Stomach (tissue), 8 donors: ENCODE measurements at regions not wholly inside any gene's neighbourhood (a gene's known extent, or its start where the extent isn't known, plus 50 kb on each side); places are given as distances from the start of the nearest gene placed in this dataset.

ENCODE experiments used
- DNase-seq, 2 donors: peaks; one replicate each; pipeline versions ENCODE4 v3.0.0 to v3.0.0-alpha.2; 2013 to 2019
- H3K27ac ChIP-seq, 5 donors: fragments of 200-600 bp in 4 of 5; sonication (generic) in 4 of 5; one replicate each; pipeline ENCODE4 v1.5.1; 2013 to 2019; ENCODE audit warnings: mild to moderate bottlenecking in 1 of 5, moderate library complexity in 1 of 5
- H3K27me3 ChIP-seq, 3 donors: fragments of 200-600 bp; sonication (generic); one replicate each; pipeline ENCODE4 v1.5.1; 2017 to 2019; ENCODE audit warnings: mixed run types in 1 of 3
- H3K36me3 ChIP-seq, 4 donors: fragments of 200-600 bp; sonication (generic); 1 replicate in 3 of 4; 2 replicates in 1 of 4; pipeline ENCODE4 v1.5.1; 2016 to 2019
- H3K4me1 ChIP-seq, 4 donors: fragments of 200-600 bp; sonication (generic); one replicate each; pipeline ENCODE4 v1.5.1; 2016 to 2019
- H3K4me3 ChIP-seq, 4 donors: fragments of 200-600 bp; sonication (generic) in 3 of 4; one replicate each; pipeline ENCODE4 v1.5.1; 2016 to 2019; ENCODE audit warnings: mild to moderate bottlenecking in 1 of 4
- H3K9me3 ChIP-seq, 4 donors: fragments of 200-600 bp; sonication (generic); one replicate each; pipeline ENCODE4 v1.5.1; 2016 to 2019
- CTCF ChIP-seq, 7 experiments: fragments of 450-650 bp in 4 of 7; fragments of 200-600 bp in 3 of 7; sonication (generic) in 3 of 7; IDR thresholded peaks; one replicate each; pipeline ENCODE4 v1.5.1; 2016 to 2019; ENCODE audit warnings: antibody characterized with exemption in 7 of 7, control low read depth in 2 of 7, mild to moderate bottlenecking in 1 of 7
- EP300 ChIP-seq: sonication (generic); formaldehyde crosslinking; IDR thresholded peaks from one replicate; pipeline ENCODE4 v1.6.1; 2017; ENCODE audit warnings: antibody characterized with exemption
- POLR2A ChIP-seq, 4 donors: fragments of 450-650 bp; IDR thresholded peaks; one replicate each; pipeline ENCODE4 v1.6.1; 2016; ENCODE audit warnings: antibody characterized with exemption in 4 of 4, control low read depth in 2 of 4, mild to moderate bottlenecking in 1 of 4, moderate library complexity in 1 of 4
- POLR2AphosphoS5 ChIP-seq, 3 donors: sonication (generic); formaldehyde crosslinking; IDR thresholded peaks; one replicate each; pipeline ENCODE4 v1.6.1; 2016; ENCODE audit warnings: antibody characterized with exemption in 3 of 3
- WGBS, 5 donors: extraction: QIAGEN DNeasy Blood & Tissue Kit in 3 of 5; methylation state at CpG; one replicate each; pipeline versions ENCODE4 v1.1.5 to v1.1.7; 2013 to 2018; 5-methylcytosine and 5-hydroxymethylcytosine counted together
- intact Hi-C: fragments of 100-400 bp; cut with DNase I; formaldehyde crosslinking; loops from one replicate; pipeline ENCODE4 v1.15.1; 2023; ENCODE audit warnings: low total_unique reads
- donor health status: healthy with polysubstance abuse.
- donor health status: Bipolar disorder and iron deficiency.
- donor health status: healthy.

GRCh38 chr16:24624102-24624501 is 84.7 kb downstream of the RBBP6 start:
- intact Hi-C loops: no loop called here
- Histone ChIP-seq H3K4me3 (no peak overlapping the region), H3K36me3 (no peaks in the 10 kb centered on the region), H3K27ac (no peak overlapping the region), H3K4me1 (no peaks in the 10 kb centered on the region), H3K27me3 (no peaks in the 10 kb centered on the region), H3K9me3 (no peaks in the 10 kb centered on the region)
- no peak for DNase-seq
- TF ChIP-seq EP300 (no peak), POLR2A (IDR thresholded peaks at IDR 0.05) (no peak), CTCF (IDR thresholded peaks at IDR 0.05) (no peak), POLR2AphosphoS5 (IDR thresholded peaks at IDR 0.05) (no peak)
- 72 to 85% (median 75%) methylated on average over 9 of the region's 9 CpGs for WGBS, 5 donors

GRCh38 chr16:24626256-24626655 is 86.9 kb downstream of the RBBP6 start:
- intact Hi-C loops: no loop called here
- TF ChIP-seq POLR2AphosphoS5 (IDR thresholded peaks at IDR 0.05): no peak
- no peak for TF ChIP-seq CTCF (IDR thresholded peaks at IDR 0.05)
- TF ChIP-seq EP300: no peak
- 67 to 82% (median 74%) methylated on average over 2 of the region's 2 CpGs for WGBS, 5 donors
- no peak for DNase-seq
- no peaks in the 10 kb centered on the region for H3K36me3 ChIP-seq
- H3K27me3 ChIP-seq: no peaks in the 10 kb centered on the region
- H3K4me1 ChIP-seq: no peaks in the 10 kb centered on the region
- H3K27ac ChIP-seq: no peak overlapping the region
- H3K4me3 ChIP-seq: no peak overlapping the region
- H3K9me3 ChIP-seq: no peaks in the 10 kb centered on the region

- H3K9me3 ChIP-seq: no peaks in the 10 kb centered on the region
- H3K4me3 ChIP-seq: no peak overlapping the region
- TF ChIP-seq CTCF (IDR thresholded peaks at IDR 0.05) (no peak), POLR2A (IDR thresholded peaks at IDR 0.05) (no peak), POLR2AphosphoS5 (IDR thresholded peaks at IDR 0.05) (no peak), EP300 (no peak)
- no peaks in the 10 kb centered on the region for H3K36me3 ChIP-seq
- no peaks in the 10 kb centered on the region for H3K27me3 ChIP-seq
- no peak overlapping the region for H3K27ac ChIP-seq
- intact Hi-C loops: no loop called here
- WGBS, 5 donors: 36 to 52% (median 40%) methylated on average over 1 of the region's 1 CpG
- peaks cover 0 to 15% (median 7%) of the 10 kb centered on the region in 4 donors for H3K4me1 ChIP-seq
- no peak for DNase-seq
These were observed 94.5 kb upstream of the TNRC6A start for GRCh38 chr16:24634919-24635318.

GRCh38 chr16:24635900-24636610 is 93.4 kb upstream of the TNRC6A start:
- H3K4me3 ChIP-seq: no peak overlapping the region
- no peaks in the 10 kb centered on the region for H3K27me3 ChIP-seq
- no peak overlapping the region for H3K27ac ChIP-seq
- intact Hi-C loops: no loop called here
- DNase-seq: peak; percentile 66 to 88
- no peaks in the 10 kb centered on the region for H3K36me3 ChIP-seq
- 21 to 33% (median 27%) methylated on average over 6 of the region's 6 CpGs for WGBS, 5 donors
- TF ChIP-seq EP300 (no peak), CTCF (IDR thresholded peaks at IDR 0.05) (no peak), POLR2A (IDR thresholded peaks at IDR 0.05) (no peak), POLR2AphosphoS5 (IDR thresholded peaks at IDR 0.05) (peak in 2 of 3 donors; percentile 31 to 32)
- H3K9me3 ChIP-seq: no peaks in the 10 kb centered on the region
- H3K4me1 ChIP-seq: peaks cover 0 to 15% (median 7%) of the 10 kb centered on the region in 4 donors
